IPS-18c (cell line): ENCODE measurements at regions not wholly inside any gene's neighbourhood (a gene's known extent, or its start where the extent isn't known, plus 50 kb on each side); places are given as distances from the start of the nearest gene placed in this dataset.
A peak's percentile ranks its signal among the peaks of the same experiment; 100 is the strongest.
"Not testable (repeated sequence)": the region's sequence is repeated elsewhere in the genome, so short reads cannot be mapped to it uniquely, and the experiment has no call there.

Experiments
- H3K4me3 ChIP-seq: 2 replicates; pipeline ENCODE4 v1.7.0; 2013; ENCODE audit warnings: low read depth, mild to moderate bottlenecking, low read length, moderate library complexity; ENCODE audit not compliant: insufficient read depth
- H3K9me3 ChIP-seq: one replicate; pipeline ENCODE4 v1.6.1; 2013; ENCODE audit warnings: mild to moderate bottlenecking, low read length, moderate library complexity; ENCODE audit not compliant: control insufficient read depth, insufficient read depth

DNA sequence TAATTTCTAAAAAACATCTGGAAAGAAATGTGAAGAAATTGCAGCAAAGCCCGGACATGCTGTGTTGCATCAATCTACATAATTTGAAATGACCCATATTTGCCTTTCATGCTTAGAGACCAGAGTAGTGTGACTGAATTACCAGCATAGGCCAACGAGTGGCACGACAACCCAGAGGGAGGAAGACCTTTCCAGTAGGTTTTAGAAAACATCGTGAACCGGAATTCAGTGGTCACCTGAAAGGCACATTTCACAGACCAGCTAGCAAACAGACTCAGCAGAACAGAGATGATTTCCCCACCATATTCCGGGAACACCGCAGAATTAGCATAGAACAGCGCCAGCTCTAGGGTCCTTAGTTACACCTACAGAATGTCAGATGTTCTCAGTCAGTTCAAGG is 620.0 kb upstream of the ZNF385D start:
- Histone ChIP-seq H3K4me3 (no peak overlapping the region), H3K9me3 (peaks cover 3% of the 10 kb centered on the region)

- Histone ChIP-seq H3K9me3 (peaks cover 3% of the 10 kb centered on the region), H3K4me3 (peak overlapping the region; percentile 61)
Observed at GRCh38 chr3:22371607-22372291, 620.7 kb upstream of the ZNF385D start.

DNA sequence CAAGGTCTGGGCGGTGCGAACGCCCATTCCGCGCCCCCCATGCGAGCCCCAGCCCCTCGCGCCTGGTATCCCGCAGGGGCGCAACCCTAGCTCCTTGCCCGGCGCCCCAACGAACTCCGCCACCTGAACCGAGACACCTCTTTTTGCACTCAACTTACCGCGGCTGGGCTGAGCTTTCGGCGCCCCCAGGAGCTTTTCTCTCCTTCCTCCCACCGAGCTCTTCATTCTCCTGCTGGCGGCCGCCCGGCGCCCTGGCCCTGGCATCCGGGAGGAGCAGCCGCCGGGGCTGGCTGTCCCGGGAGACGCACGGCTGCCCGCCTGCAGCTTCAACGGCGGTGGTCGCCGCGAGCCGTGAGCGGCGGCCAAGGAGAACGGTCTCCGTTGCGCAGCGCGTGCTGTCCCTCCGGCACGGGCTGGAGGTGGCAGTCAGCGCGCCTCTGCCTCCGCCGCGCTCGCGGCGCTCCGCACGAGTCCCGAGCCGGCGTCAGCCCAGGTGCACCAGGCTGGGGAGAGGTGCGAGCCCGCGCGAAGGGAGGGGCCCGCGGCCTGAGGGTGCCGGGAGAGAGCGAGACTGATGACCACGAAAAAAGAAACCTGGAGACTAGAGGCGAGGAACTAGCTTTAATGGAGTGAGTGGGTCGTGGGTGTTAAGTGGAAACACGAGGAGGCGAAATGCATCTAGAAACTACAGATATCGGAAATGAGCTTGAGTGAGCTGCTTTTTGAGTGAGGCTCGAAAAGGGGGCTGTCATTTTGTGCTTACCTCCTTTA is 621.5 kb upstream of the ZNF385D start:
- H3K9me3 ChIP-seq, result peaks cover 3% of the 10 kb centered on the region
- peak overlapping the region; percentile 61 for H3K4me3 ChIP-seq

DNA sequence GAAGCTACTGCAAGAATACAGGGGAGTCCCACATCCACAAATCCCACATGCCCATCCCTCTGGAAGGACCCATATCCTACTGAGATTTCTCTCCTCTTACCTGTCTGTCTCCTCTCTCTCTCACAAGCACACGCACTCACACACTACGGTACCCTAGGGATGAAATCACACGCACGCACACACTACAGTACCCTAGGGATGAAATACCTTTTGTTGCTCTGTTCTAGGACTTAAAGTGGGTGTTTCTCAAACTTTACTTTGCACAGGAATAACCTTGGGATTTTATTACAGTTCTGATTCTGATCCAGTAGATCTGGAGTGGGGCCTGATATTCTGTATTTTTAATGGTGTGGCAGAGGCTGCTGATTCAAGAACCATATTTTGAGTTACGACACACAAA is 622.2 kb upstream of the ZNF385D start:
- Histone ChIP-seq H3K9me3 (peaks cover 3% of the 10 kb centered on the region), H3K4me3 (no peak overlapping the region)

DNA sequence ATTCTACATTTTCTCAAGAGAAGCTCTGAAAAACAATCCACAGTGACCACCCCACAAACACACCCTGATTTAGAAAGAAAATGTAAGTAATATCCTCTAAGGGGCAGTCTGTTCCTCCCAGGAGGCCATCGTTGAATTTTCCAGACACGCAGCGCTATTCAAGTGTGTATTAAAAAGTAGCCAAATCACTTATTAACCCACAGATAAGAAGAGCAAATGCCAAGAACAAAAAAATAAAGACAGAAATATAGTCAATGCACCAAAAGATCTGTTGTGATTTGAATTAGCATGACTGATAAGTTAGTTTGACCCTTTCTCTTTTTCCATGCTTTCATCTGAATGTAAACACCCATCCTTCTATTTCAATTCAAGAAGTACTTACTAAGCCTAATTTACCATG is 622.8 kb upstream of the ZNF385D start:
- no peak overlapping the region for H3K4me3 ChIP-seq
- H3K9me3 ChIP-seq, result peaks cover 3% of the 10 kb centered on the region

- Histone ChIP-seq H3K4me3 (no peak overlapping the region), H3K9me3 (peaks cover 3% of the 10 kb centered on the region)
Observed at GRCh38 chr3:22377421-22377820, 626.4 kb upstream of the ZNF385D start.

DNA sequence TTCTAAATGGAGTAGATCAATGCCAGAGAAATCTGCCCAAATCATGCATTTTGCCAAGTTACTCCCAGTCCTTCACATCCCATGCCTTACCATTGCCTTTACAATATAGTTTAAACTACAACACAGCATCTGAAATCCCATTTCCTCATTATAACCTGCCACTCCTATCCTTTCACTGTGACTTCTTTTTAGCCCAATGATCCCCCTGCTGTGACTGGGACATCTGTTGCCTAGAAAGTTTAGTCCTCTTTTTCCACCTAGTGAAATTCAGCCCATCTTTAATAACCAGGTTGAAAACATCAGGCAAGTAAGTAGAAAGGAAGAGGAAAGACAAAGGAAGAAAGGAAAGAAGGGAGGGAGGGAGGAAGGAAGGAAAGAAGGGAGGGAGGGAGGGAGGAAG is 627.9 kb upstream of the ZNF385D start:
- H3K9me3 ChIP-seq, result no peaks in the 10 kb centered on the region
- no peak overlapping the region for H3K4me3 ChIP-seq

GRCh38 chr3:22380253-22380652 is 629.2 kb upstream of the ZNF385D start:
- no peaks in the 10 kb centered on the region for H3K9me3 ChIP-seq
- H3K4me3 ChIP-seq, result no peak overlapping the region

GRCh38 chr3:22381564-22381963 is 630.6 kb upstream of the ZNF385D start:
- H3K9me3 ChIP-seq, H3K4me3 ChIP-seq: not testable (repeated sequence)

- Histone ChIP-seq H3K9me3 (no peaks in the 10 kb centered on the region), H3K4me3 (no peak overlapping the region)
Observed at GRCh38 chr3:22383285-22383684, 632.3 kb upstream of the ZNF385D start.

DNA sequence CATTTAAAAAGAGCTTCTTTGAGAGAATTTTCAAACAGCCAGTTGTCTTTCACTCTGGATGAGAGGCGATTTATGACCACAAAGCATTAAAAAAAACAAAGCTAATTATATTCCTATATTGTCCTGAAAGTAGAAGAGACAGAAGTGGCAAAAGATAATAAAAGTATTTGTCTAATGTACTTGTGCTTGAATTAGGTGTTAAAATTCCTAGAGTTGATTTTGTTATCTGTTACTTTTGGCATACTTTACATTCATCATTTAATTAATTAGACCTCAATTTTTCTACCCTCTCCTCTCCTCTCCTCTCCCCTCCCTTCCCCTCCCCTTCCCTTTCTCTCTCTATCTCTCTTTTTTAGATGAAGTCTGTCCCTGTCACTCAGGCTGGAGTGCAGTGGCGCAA is 635.1 kb upstream of the ZNF385D start:
- no peaks in the 10 kb centered on the region for H3K9me3 ChIP-seq
- H3K4me3 ChIP-seq, result no peak overlapping the region

- H3K9me3 ChIP-seq, result no peaks in the 10 kb centered on the region
- H3K4me3 ChIP-seq, result no peak overlapping the region
Observed at GRCh38 chr3:22392286-22392685, 641.3 kb upstream of the ZNF385D start.

GRCh38 chr3:22392859-22393258 is 641.8 kb upstream of the ZNF385D start:
- no peaks in the 10 kb centered on the region for H3K9me3 ChIP-seq

DNA sequence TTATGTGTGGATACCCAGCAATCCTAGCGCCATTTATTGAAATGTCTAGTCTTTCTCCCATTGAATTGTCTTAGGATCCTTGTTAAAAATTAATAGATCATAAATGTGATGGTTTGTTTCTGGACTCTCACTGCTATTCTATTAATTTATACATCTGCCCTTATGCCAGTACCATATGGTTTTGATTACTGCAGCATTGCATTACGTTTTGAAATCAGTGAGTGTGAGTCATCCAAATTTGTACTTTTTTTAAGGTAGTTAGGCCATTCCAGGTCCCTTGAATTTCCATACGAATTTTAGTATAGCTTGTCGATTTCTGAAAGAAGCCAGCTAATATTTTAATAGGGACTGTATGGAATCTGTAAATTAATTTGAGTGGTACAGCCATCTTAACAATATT is 648.6 kb upstream of the ZNF385D start:
- H3K9me3 ChIP-seq, result no peaks in the 10 kb centered on the region

More at GRCh38 chr3:22392859-22393258, 641.8 kb upstream of the ZNF385D start:
- no peak overlapping the region for H3K4me3 ChIP-seq

GRCh38 chr3:22401499-22401898 is 650.5 kb upstream of the ZNF385D start:
- Histone ChIP-seq H3K4me3 (no peak overlapping the region), H3K9me3 (no peaks in the 10 kb centered on the region)

More for the DNA sequence above, 648.6 kb upstream of the ZNF385D start:
- no peak overlapping the region for H3K4me3 ChIP-seq

DNA sequence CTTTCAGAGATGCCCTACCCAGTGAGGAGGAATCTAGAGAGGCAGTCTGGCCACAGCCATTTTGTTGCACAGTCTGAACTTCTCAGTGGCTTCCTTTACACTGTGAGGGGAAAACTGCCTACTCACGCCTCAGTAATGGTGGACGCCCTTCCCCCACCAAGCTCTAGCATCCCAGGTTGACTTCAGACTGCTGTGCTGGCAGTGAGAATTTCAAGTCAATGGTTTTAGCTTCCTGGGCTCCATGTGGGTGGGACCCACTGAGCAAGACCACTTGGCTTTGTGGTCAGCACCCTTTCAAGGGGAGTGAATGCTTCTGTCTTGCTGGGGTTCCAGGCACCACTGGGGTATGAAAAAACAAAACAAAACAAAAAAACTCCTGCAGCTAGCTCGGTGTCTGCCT is 663.2 kb upstream of the ZNF385D start:
- no peak overlapping the region for H3K4me3 ChIP-seq
- peaks cover 5% of the 10 kb centered on the region for H3K9me3 ChIP-seq

DNA sequence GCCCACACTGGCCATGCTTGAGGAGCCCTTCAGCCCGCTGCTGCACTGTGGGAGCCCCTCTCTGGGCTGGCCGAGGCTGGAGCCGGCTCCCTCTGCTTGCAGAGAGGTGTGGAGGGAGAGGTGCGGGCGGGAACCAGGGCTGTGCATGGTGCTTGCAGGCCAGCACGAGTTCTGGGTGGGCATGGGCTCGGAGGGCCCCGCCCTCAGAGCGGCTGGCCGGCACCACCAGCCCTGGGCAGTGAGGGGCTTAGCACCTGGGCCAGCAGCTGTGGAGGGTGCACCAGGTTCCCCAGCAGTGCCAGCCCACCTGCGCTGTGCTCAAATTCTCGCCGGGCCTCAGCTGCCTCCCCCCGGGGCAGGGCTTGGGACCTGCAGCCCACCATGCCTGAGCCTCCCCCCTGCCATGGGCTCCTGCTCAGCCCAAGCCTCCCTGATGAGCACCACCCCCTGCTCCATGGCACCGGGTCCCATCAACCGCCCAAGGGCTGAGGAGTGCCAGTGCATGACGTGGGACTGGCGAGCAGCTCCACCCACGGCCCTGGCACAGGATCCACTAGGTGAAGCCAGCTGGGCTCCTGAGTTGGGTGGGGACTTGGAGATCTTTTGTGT is 665.9 kb upstream of the ZNF385D start:
- not testable (repeated sequence) for H3K9me3 ChIP-seq, H3K4me3 ChIP-seq

DNA sequence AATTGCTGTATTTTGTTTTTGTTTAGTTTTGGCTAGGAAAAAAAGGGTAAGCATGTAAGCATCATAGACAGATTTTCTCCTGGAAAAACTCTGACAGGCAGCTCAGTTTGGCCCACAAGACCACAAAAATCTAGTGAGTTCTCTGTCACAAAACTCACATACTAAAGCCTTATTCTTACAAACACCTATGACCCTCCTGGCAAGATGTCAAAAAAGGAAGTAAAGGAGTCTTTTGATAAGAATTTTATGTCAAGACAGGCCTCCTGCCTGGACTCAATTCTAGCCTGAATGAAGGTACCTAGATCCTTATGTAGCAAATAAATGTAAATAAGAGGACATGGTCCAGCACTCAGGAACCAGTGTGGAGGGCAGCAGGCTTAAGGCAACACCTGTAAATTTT is 668.3 kb upstream of the ZNF385D start:
- Histone ChIP-seq H3K4me3 (no peak overlapping the region), H3K9me3 (peaks cover 5% of the 10 kb centered on the region)
